ENCODE measurements at regions not wholly inside any gene's neighbourhood (a gene's known extent, or its start where the extent isn't known, plus 50 kb on each side); places are given as distances from the start of the nearest gene placed in this dataset.

DNA sequence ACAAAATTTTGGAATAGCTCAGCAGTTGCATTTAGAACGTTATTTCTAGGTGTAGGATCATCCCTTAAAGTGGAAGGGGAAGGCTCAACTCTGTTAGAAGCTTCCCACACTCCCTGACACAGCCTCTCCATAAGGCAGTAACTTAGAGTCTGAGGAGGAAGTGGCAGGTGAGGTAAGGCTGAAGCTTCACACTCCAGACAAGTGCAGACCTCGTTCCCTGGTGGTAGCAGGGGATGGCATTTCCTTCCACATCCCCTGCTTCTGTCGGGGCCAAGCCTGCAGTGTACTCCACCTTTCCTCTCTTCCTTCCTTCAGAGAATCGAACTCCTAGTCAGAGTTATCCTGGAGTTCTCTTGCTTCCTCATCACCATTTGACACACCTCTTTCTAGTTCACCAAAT is 224.7 kb downstream of the CYRIA start:
- peaks cover 11% of the 10 kb centered on the region for H3K79me2 ChIP-seq (ENCODE audit: insufficient read depth, low read length)
- peak overlapping the region; percentile 45 for H3K9ac ChIP-seq (ENCODE audit: low read depth, low read length, poor library complexity, severe bottlenecking)
- H3K36me3 ChIP-seq (ENCODE audit: insufficient read depth, low read length) = no peaks in the 10 kb centered on the region
- H3K9me2 ChIP-seq (replicated peaks; ENCODE audit: low read depth, low read length) = no peaks in the 10 kb centered on the region
- H3K4me2 ChIP-seq (ENCODE audit: low read depth, low read length, poor library complexity, severe bottlenecking) = no peak overlapping the region
- H4K20me1 ChIP-seq (ENCODE audit: insufficient read depth, low read length, poor library complexity, severe bottlenecking) = no peaks in the 10 kb centered on the region
- H3F3A ChIP-seq (ENCODE audit: low read depth) = peaks cover 18% of the 10 kb centered on the region
- H3K27me3 ChIP-seq (ENCODE audit: insufficient read depth, low read length, poor library complexity, severe bottlenecking) = no peaks in the 10 kb centered on the region
- TF ChIP-seq CTCF (conservative IDR thresholded peaks at IDR 0.05; ENCODE audit: low read length) = no peak
- TF ChIP-seq EZH2phosphoT487 (IDR thresholded peaks at IDR 0.05; ENCODE audit: borderline replicate concordance) = no peak
- H2AFZ ChIP-seq (ENCODE audit: low read length) = no peak overlapping the region
- H3K9me3 ChIP-seq (ENCODE audit: insufficient read depth, low read depth, low read length) = no peaks in the 10 kb centered on the region
- peaks cover 80% of the 10 kb centered on the region for H3K4me1 ChIP-seq (ENCODE audit: insufficient read depth, low read length, poor library complexity, severe bottlenecking)
- H3K4me3 ChIP-seq (ENCODE audit: low read length, poor library complexity, severe bottlenecking) = no peak overlapping the region

DNA sequence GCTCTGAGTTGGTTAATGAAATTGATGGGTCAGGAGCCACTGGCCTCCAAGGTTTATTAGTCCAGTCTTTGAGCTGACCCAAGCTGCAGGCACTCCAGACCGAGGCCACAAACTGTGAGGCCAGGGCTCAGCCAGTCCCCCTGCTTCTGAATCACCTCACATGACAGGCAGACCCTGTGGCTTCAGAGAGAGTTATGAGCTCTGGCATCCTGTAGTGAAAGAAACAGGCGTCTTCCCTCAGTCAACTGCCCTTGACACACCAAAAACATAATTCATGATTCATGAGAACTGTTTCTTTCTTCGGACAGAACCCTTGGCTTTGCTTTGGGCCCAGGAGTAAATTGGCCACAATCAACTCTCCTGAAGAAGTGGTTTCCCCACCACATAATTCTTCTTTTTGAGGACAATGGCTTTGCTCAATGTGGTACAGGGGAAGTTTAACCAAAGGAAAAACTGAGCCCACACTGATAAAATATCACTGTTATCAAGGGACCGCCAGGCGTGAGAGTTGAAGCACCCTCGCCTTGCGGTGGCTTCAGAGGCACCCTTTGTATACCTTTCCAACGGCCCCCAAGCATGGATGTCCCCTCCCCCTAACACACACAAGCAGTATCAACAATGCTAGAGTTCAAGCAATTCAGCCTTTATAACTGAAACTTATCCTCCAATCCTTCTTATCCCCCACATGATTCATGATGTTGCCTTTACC is 226.9 kb downstream of the CYRIA start:
- H3K9me2 ChIP-seq (replicated peaks; ENCODE audit: low read depth, low read length) = no peaks in the 10 kb centered on the region
- H3K9ac ChIP-seq (ENCODE audit: low read depth, low read length, poor library complexity, severe bottlenecking) = peak overlapping the region; percentile 88
- H3K4me3 ChIP-seq (ENCODE audit: low read length, poor library complexity, severe bottlenecking) = peak overlapping the region; percentile 72
- no peaks in the 10 kb centered on the region for H4K20me1 ChIP-seq (ENCODE audit: insufficient read depth, low read length, poor library complexity, severe bottlenecking)
- peaks cover 18% of the 10 kb centered on the region for H3F3A ChIP-seq (ENCODE audit: low read depth)
- H3K27me3 ChIP-seq (ENCODE audit: insufficient read depth, low read length, poor library complexity, severe bottlenecking) = no peaks in the 10 kb centered on the region
- H3K9me3 ChIP-seq (ENCODE audit: insufficient read depth, low read depth, low read length) = no peaks in the 10 kb centered on the region
- peak overlapping the region; percentile 66 for H3K4me2 ChIP-seq (ENCODE audit: low read depth, low read length, poor library complexity, severe bottlenecking)
- no peaks in the 10 kb centered on the region for H3K36me3 ChIP-seq (ENCODE audit: insufficient read depth, low read length)
- TF ChIP-seq CTCF (conservative IDR thresholded peaks at IDR 0.05; ENCODE audit: low read length) = no peak
- no peak for TF ChIP-seq EZH2phosphoT487 (IDR thresholded peaks at IDR 0.05; ENCODE audit: borderline replicate concordance)
- no peak overlapping the region for H2AFZ ChIP-seq (ENCODE audit: low read length)
- H3K79me2 ChIP-seq (ENCODE audit: insufficient read depth, low read length) = peaks cover 32% of the 10 kb centered on the region
- H3K4me1 ChIP-seq (ENCODE audit: insufficient read depth, low read length, poor library complexity, severe bottlenecking) = peaks cover 86% of the 10 kb centered on the region

DNA sequence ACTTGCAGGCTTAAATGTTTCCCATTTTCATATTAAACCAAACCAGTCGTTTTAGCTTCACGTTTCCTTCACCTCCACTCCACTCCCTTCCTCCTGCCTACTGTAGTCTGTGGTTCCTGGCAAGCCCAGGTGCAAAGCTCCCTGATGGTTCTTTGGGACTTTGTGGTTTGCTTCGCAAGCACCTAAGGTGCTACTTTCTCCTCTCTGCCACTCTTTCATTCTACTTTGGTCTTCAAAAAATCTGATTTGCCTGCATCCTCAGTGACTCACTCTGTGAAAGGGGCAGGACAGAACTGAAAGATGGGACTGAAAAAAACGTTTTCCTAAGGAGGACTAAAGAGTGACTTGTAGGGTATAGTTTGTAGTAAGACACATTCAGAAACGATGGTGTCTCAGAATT is 228.4 kb downstream of the CYRIA start:
- Histone ChIP-seq H3K27me3 (ENCODE audit: insufficient read depth, low read length, poor library complexity, severe bottlenecking) (no peaks in the 10 kb centered on the region), H3K4me2 (ENCODE audit: low read depth, low read length, poor library complexity, severe bottlenecking) (peak overlapping the region; percentile 66), H4K20me1 (ENCODE audit: insufficient read depth, low read length, poor library complexity, severe bottlenecking) (no peaks in the 10 kb centered on the region), H3K36me3 (ENCODE audit: insufficient read depth, low read length) (no peaks in the 10 kb centered on the region), H3F3A (ENCODE audit: low read depth) (peaks cover 18% of the 10 kb centered on the region), H3K4me3 (ENCODE audit: low read length, poor library complexity, severe bottlenecking) (peak overlapping the region; percentile 72), H2AFZ (ENCODE audit: low read length) (no peak overlapping the region), H3K9ac (ENCODE audit: low read depth, low read length, poor library complexity, severe bottlenecking) (peak overlapping the region; percentile 88), H3K9me2 (replicated peaks; ENCODE audit: low read depth, low read length) (no peaks in the 10 kb centered on the region), H3K9me3 (ENCODE audit: insufficient read depth, low read depth, low read length) (no peaks in the 10 kb centered on the region), H3K79me2 (ENCODE audit: insufficient read depth, low read length) (peaks cover 48% of the 10 kb centered on the region), H3K4me1 (ENCODE audit: insufficient read depth, low read length, poor library complexity, severe bottlenecking) (peaks cover 81% of the 10 kb centered on the region)
- TF ChIP-seq CTCF (conservative IDR thresholded peaks at IDR 0.05; ENCODE audit: low read length) (no peak), EZH2phosphoT487 (IDR thresholded peaks at IDR 0.05; ENCODE audit: borderline replicate concordance) (no peak)
